Renal cortical epithelial cell (primary cell): ENCODE measurements at regions not wholly inside any gene's neighbourhood (a gene's known extent, or its start where the extent isn't known, plus 50 kb on each side); places are given as distances from the start of the nearest gene placed in this dataset.

Source experiments
- DNase-seq: peaks from one replicate; pipeline ENCODE4 v3.0.0-alpha.2; 2011; ENCODE audit warnings: low read depth

- DNase-seq, result no peak
Observed at GRCh38 chr5:167725741-167726140, 565.7 kb upstream of the WWC1 start.

DNA sequence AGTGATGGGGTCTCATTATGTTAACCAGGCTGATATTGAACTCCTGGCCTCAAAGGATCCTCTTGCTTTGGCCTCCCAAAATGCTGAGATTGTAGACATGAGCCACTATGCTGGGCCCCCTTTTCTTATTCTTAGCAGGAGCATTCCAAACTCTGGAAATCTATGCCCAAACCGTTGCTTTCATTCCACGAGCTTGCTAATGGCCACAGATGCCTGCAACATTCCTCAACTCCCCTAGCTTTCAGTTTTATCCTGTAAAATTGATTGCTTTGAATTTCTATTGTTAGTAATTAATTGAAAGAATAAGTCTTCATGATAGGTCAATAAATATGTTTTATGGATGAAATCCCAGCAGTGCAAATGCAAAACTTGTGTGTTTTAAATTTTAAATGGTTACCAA lies 564.8 kb upstream of the WWC1 start:
- no peak for DNase-seq

- peak; percentile 97 for DNase-seq
Observed at GRCh38 chr5:167730121-167730520, 561.3 kb upstream of the WWC1 start.

DNA sequence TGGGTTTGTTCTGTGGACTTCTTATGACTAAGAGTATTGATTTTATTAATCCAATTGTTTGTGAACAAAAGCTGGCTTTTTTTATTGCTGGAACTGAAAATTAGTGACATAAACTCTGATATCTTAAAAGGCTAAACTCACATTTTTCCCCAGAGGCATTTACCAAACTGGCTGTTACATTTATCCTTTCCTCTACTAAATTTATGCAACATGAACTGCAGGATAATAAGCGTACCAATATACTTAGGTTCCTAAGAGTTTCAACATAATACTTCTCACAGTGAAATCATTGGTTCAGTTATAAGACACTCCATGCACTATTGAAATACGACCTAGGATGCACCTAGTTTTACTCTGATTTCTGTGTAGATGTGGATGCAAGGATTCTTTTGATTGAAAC lies 560.8 kb upstream of the WWC1 start:
- DNase-seq, result no peak

DNA sequence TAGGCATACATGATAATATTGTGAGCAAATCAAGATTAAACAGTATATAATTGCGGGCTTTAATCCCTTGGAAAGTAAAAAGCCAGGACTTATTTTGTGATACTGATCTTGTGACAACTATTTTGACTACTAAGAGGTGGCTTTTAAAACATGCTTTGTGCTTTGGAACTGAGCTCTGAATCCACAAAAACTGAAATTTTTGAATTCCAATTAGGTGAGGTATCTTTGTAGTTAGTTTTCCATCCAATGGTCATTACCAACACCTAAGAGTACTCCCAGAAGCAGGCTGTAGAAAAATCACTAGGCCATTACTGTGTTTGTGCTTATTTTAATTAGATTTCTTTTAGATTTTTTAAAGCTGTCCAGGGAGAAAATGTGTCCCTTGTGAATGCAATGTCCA lies 559.5 kb upstream of the WWC1 start:
- no peak for DNase-seq

DNA sequence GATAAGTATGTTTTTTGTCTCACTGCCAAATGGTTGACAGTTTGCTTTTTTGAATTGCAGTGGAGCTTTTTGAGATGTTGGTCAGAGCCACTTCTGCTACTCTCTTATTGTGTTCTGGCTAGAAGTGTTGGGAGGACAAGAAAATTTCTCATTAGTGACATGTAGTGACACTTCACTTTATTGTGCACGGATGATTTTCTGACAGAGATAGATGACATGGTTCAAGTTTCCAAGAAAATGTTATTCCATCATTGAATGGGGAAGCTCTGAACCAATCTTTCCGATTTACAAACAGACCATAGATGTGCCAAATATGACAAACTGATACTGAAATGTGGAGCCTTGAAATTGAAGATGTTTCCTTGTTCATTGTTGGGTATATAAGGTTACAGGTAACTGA lies 558.9 kb upstream of the WWC1 start:
- DNase-seq, result no peak

- no peak for DNase-seq
Observed at GRCh38 chr5:167736992-167737391, 554.5 kb upstream of the WWC1 start.

GRCh38 chr5:167743695-167744464 lies 547.6 kb upstream of the WWC1 start:
- DNase-seq, result peak; percentile 89

GRCh38 chr5:167745868-167746267 lies 545.6 kb upstream of the WWC1 start:
- no peak for DNase-seq

- DNase-seq, result no peak
Observed at GRCh38 chr5:167750586-167750985, 540.9 kb upstream of the WWC1 start.

GRCh38 chr5:167752936-167753335 lies 538.5 kb upstream of the WWC1 start:
- DNase-seq, result no peak

DNA sequence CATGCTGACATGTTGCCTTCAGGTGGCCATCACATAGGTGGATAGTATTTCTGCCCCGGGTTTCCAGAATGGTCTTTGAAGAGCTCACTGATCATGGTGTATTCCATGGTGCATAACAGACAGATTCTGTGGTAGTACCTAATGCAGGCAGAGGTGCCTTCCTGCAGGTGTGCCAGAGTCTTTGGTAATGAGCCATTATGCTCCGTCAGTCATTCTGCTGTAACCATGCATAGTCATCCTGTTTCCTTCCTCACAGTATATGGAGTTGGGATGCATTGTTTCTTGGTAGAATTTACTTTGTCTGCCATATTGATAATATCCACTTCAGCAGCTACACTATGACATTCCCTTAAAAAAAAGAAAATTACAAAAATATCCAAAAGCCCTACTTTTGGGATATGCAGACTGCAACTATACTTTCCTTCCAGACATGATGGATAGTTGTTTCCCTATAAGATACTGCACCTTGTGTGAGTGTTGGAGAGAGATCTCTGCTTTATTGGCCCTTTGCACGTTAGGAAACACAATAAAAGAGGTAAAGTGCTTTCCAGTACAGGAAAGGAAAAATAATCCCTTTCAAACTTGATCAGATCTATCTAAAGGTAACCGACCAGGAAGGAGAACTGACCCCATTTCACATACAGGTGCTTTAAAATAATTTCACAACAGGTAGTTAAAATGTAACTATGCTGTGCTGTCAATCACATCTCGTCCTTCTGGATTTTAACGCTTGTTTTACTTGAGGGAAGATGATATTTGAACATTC lies 537.5 kb upstream of the WWC1 start:
- no peak for DNase-seq

GRCh38 chr5:167754501-167755021 lies 536.9 kb upstream of the WWC1 start:
- peak; percentile 61 for DNase-seq

- no peak for DNase-seq
Observed at GRCh38 chr5:167755420-167755819, 536.0 kb upstream of the WWC1 start.

- DNase-seq, result peak; percentile 95
Observed at GRCh38 chr5:167759057-167759821, 532.2 kb upstream of the WWC1 start.

DNA sequence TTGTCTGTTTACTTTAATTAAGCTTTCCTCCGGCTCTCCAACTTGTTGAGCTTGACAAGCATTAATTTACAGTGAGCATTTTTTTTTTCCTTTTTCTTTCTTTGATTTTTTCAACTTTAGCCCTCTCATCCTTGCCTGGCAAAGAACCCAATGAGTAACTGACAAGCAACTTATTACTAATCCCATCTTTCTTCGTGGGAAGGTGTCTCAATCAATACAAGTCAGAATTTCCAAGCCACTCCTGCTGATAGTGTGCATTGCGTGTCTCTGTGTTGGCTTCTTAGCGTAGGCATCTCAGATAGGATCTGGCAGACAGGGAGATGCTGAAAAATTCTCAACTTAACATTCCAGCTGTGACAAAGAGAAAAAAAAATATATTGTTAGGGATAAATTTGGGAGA lies 527.7 kb upstream of the WWC1 start:
- peak; percentile 31 for DNase-seq

GRCh38 chr5:167764641-167765289 lies 526.7 kb upstream of the WWC1 start:
- DNase-seq, result no peak

DNA sequence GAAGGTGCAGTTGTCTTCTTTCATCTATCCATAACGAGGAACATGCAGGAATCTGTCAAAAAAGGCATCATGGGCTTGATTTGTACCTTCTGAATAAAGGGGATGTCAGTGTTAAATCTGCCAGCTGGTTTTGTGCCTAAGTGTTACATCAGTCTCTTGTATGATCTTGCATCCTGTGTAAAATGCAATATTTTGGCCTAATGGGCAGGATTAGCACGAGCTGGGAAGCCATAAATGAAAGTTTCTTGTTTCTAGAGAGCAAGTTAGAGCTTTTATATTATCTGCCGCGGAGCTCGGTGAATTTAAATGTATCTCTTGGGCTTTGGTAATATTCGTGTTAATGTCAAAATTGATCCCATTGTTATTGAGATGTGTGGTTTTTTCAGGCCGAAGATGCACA lies 526.1 kb upstream of the WWC1 start:
- no peak for DNase-seq

- DNase-seq, result no peak
Observed at GRCh38 chr5:167766957-167767356, 524.5 kb upstream of the WWC1 start.

DNA sequence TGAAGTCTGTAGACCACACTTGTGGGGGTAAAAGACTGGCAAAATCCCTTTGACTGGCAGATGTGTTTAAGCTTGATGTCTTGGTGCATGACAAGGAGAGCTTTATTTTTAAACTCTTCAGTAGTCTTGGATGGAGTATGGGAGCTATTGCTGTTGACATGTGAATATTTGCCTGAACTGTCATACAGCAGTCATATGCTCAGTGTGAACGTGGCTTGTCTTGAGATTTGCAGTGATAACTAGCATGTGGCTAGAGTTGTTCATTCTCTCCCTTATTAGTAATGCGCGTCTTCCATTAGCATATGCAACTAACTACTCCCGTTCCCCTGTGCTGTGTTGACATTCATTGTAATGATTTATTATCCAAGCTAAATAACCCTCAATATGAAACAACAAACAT lies 523.6 kb upstream of the WWC1 start:
- no peak for DNase-seq

DNA sequence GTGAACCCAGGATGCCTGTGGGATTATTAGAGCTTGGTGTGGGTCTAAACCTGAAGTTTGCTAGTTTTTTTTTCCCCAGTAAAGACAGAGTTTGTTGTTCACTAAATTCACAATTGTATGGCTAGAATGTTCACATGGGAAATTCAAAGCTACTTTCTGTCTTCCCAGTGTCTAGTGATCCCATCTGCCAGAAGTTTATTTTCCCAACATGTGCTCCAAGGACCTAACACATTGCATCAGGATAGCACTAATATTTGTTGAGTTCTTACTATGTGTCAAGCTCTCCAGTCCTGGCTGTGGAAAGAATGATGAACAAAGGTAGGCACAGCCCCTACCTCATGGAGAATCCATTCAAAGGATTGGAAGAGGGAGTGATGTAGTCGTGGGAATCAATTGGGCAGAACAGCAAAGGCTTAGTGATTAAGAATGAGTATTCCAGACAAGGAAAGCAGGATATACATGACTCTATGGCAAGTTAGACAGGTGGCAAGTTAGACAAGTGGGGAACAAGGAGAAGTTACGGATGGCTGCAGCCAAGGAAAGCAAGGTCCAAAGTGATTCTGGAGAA lies 521.5 kb upstream of the WWC1 start:
- peak; percentile 29 for DNase-seq

DNA sequence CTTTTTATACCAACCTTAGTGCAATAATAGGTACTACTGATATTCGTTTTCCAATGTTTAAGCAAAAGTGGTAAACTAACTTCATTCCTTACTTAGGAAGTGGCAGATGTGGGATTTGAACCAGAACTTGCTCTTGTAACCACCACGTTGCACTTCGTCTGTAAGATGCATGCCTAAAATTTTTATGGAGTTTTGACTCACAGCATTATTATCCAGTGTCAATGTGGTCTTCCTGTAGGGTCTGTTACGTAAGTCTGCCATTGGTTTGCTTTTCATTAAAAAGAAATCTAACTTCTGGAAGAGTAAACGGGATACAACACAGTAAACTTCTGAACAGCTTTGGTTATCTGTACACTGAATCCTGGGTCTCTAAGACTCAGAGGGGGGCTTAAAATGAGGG lies 521.0 kb upstream of the WWC1 start:
- peak; percentile 32 for DNase-seq
